BE2C (cell line): ENCODE measurements at regions not wholly inside any gene's neighbourhood (a gene's known extent, or its start where the extent isn't known, plus 50 kb on each side); places are given as distances from the start of the nearest gene placed in this dataset.

Source experiments
- DNase-seq: peaks from one replicate; pipeline ENCODE4 v3.0.0-alpha.2; 2020
- H3K27me3 ChIP-seq: fragments of 250-450 bp; sonication (Bioruptor Pico); 2 replicates; pipeline ENCODE4 v1.5.1; 2020; ENCODE audit warnings: mild to moderate bottlenecking
- H3K36me3 ChIP-seq: fragments of 250-450 bp; sonication (Bioruptor Pico); 2 replicates; pipeline ENCODE4 v1.5.1; 2020; ENCODE audit warnings: mild to moderate bottlenecking
- H3K4me1 ChIP-seq: fragments of 250-450 bp; sonication (Bioruptor Pico); 2 replicates; pipeline ENCODE4 v1.5.1; 2020
- H3K4me3 ChIP-seq: 2 replicates; pipeline ENCODE4 v1.5.1; 2011; ENCODE audit warnings: low read depth, low read length
- H3K9me3 ChIP-seq: fragments of 250-450 bp; sonication (Bioruptor Pico); 2 replicates; pipeline ENCODE4 v1.5.1; 2020
- TF ChIP-seq, protein P1 (sequence below): IDR thresholded peaks from 2 replicates; pipeline ENCODE4 v1.5.1; 2012; ENCODE audit warnings: mild to moderate bottlenecking, low read depth, low read length

DNA sequence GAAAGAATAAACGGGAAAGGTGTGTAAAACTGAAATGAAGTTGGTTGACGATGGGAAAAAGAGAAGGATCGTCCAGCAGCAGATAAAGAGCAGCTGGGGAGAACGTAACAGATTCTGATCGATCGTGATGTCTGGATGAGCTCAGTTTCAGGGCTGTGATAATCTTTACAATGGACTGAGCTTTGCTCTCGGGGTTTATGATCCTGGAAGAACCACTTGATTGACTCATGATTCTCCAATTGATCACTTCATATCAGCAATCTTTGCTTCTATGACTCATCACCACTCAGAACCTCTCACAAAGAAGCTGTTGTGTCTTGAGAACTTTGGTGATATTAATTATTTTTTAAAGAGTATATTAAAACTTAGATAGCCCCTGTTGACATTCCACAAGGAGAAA, 690.7 kb downstream of the TUSC7 start:
- Histone ChIP-seq H3K9me3 (no peaks in the 10 kb centered on the region), H3K4me1 (peaks cover 11% of the 10 kb centered on the region), H3K36me3 (no peaks in the 10 kb centered on the region), H3K4me3 (no peak overlapping the region), H3K27me3 (no peaks in the 10 kb centered on the region)
- DNase-seq = no peak
- TF ChIP-seq, protein P1, sequence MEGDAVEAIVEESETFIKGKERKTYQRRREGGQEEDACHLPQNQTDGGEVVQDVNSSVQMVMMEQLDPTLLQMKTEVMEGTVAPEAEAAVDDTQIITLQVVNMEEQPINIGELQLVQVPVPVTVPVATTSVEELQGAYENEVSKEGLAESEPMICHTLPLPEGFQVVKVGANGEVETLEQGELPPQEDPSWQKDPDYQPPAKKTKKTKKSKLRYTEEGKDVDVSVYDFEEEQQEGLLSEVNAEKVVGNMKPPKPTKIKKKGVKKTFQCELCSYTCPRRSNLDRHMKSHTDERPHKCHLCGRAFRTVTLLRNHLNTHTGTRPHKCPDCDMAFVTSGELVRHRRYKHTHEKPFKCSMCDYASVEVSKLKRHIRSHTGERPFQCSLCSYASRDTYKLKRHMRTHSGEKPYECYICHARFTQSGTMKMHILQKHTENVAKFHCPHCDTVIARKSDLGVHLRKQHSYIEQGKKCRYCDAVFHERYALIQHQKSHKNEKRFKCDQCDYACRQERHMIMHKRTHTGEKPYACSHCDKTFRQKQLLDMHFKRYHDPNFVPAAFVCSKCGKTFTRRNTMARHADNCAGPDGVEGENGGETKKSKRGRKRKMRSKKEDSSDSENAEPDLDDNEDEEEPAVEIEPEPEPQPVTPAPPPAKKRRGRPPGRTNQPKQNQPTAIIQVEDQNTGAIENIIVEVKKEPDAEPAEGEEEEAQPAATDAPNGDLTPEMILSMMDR = no peak

DNA sequence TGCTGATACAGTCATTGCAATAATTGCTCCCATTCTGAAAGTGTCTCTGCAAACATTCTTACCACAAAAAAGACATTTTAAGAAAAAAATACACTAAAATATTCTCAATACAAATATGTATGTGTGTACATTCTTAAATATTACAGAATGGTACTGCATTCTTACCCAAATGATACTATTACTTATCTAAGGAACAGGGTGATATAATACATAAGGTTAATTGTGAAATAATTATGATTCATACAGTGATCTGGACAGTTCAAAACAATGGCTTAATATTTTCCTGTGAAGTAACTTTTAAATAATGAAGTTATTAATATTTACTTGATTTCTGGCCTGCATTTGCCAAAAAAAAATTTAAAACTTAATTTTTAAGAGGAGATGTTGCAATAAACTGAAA, 694.6 kb downstream of the TUSC7 start:
- TF ChIP-seq, protein P1 = no peak
- Histone ChIP-seq H3K4me3 (no peak overlapping the region), H3K36me3 (no peaks in the 10 kb centered on the region), H3K9me3 (no peaks in the 10 kb centered on the region), H3K4me1 (peaks cover 11% of the 10 kb centered on the region), H3K27me3 (no peaks in the 10 kb centered on the region)
- DNase-seq = no peak

DNA sequence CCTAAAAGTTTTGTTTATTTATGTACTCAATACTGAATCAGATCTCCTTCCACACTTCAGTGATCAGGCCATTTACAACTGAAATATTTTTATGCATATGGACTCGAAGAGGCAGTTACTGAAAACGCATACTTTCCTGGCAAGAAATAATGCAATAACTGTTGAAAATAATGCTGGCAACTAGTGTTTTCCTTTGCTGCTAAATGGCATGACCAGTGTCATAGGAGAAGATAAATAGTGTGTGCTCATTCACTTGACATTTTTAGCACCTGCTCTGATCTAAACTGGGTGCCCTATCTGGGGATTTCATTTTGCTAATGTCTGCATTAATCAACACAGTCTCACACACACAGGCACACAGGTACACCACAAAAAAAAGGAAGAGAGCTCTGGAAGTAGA, 695.2 kb downstream of the TUSC7 start:
- no peak for DNase-seq
- H3K4me3 ChIP-seq = no peak overlapping the region
- no peaks in the 10 kb centered on the region for H3K27me3 ChIP-seq
- peaks cover 11% of the 10 kb centered on the region for H3K4me1 ChIP-seq
- no peaks in the 10 kb centered on the region for H3K9me3 ChIP-seq
- H3K36me3 ChIP-seq = no peaks in the 10 kb centered on the region
- TF ChIP-seq, protein P1 = no peak

- no peaks in the 10 kb centered on the region for H3K27me3 ChIP-seq
- no peaks in the 10 kb centered on the region for H3K9me3 ChIP-seq
- H3K4me3 ChIP-seq = no peak overlapping the region
- peaks cover 11% of the 10 kb centered on the region for H3K4me1 ChIP-seq
- no peaks in the 10 kb centered on the region; the same call in 1 of the 2 replicates for H3K36me3 ChIP-seq
- no peak for DNase-seq
- TF ChIP-seq, protein P1 = no peak
Observed at GRCh38 chr3:117405359-117405758, 695.8 kb downstream of the TUSC7 start.

DNA sequence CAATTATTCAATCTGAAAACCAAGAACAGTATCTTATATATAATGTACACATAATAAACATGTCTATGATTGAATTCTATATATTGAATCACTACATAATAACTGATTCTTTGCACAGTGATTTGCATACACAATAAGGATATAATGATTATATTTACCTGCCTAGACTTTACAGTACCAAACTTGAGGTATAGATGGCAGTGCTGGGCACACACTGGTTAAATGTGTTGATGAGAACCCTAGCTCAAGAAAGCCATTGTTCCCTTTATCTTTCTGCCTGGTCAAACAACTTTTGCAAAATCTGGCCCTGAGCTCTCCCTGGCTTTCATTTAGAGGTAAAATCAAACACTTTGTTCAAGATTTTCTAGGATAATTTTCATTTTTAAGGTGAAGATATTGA, 697.7 kb downstream of the TUSC7 start:
- H3K4me1 ChIP-seq = peaks cover 7% of the 10 kb centered on the region
- no peaks in the 10 kb centered on the region; the same call in 1 of the 2 replicates for H3K36me3 ChIP-seq
- no peaks in the 10 kb centered on the region for H3K9me3 ChIP-seq
- no peaks in the 10 kb centered on the region for H3K27me3 ChIP-seq
- TF ChIP-seq, protein P1 = peak; percentile 64
- H3K4me3 ChIP-seq = no peak overlapping the region
- peak; percentile 24 for DNase-seq

- Histone ChIP-seq H3K4me3 (no peak overlapping the region), H3K27me3 (no peaks in the 10 kb centered on the region), H3K9me3 (no peaks in the 10 kb centered on the region), H3K4me1 (peaks cover 6% of the 10 kb centered on the region), H3K36me3 (no peaks in the 10 kb centered on the region; the same call in 1 of the 2 replicates)
- TF ChIP-seq, protein P1 = no peak
- no peak for DNase-seq
Observed at GRCh38 chr3:117408811-117409210, 699.2 kb downstream of the TUSC7 start.
